Peyer's patch (tissue), 4 donors: ENCODE measurements at regions not wholly inside any gene's neighbourhood (a gene's known extent, or its start where the extent isn't known, plus 50 kb on each side); places are given as distances from the start of the nearest gene placed in this dataset.

Source experiments
- CTCF ChIP-seq, 6 experiments: fragments of 450-650 bp in 4 of 6; fragments of 200-600 bp in 2 of 6; sonication (generic) in 1 of 6; IDR thresholded peaks; one replicate each; pipeline ENCODE4 v1.5.1; 2017 to 2019; ENCODE audit warnings: antibody characterized with exemption in 6 of 6, mild to moderate bottlenecking in 3 of 6, moderate library complexity in 1 of 6
- POLR2A ChIP-seq, 2 donors: fragments of 450-650 bp; IDR thresholded peaks; one replicate each; pipeline ENCODE4 v1.5.1; 2017; ENCODE audit warnings: antibody characterized with exemption in 2 of 2, mild to moderate bottlenecking in 2 of 2, moderate library complexity in 2 of 2

- TF ChIP-seq CTCF (IDR thresholded peaks at IDR 0.05): peak in 3 of 6 experiments; percentile 23 to 47 (median 41)
- TF ChIP-seq POLR2A (IDR thresholded peaks at IDR 0.05): peak in 1 of 2 donors; percentile 45
Observed at GRCh38 chr21:39033878-39034589, 149.2 kb downstream of the PSMG1 start.
